Thoracic aorta (tissue), 2 donors: ENCODE measurements at regions not wholly inside any gene's neighbourhood (a gene's known extent, or its start where the extent isn't known, plus 50 kb on each side); places are given as distances from the start of the nearest gene placed in this dataset.

Experiments
- ATAC-seq: fragments of 150-250 bp; one replicate; pipeline ENCODE4 v1.8.0; 2017; ENCODE audit warnings: low read depth; ENCODE audit not compliant: insufficient number of reproducible peaks, low FRiP score
- DNase-seq: peaks from one replicate; pipeline ENCODE4 v3.0.0-alpha.2; 2020; ENCODE audit warnings: low spot score
- H3K27ac ChIP-seq, 2 donors: fragments of 200-600 bp; sonication (generic); 1 replicate in 1 of 2; 2 replicates in 1 of 2; pipeline ENCODE4 v1.5.1; 2016; ENCODE audit warnings: mild to moderate bottlenecking in 2 of 2, moderate library complexity in 2 of 2
- H3K27me3 ChIP-seq: fragments of 200-600 bp; sonication (generic); replicated peaks from 2 replicates; pipeline ENCODE4 v1.6.0; 2016; ENCODE audit warnings: mild to moderate bottlenecking; ENCODE audit not compliant: insufficient read depth
- H3K36me3 ChIP-seq: fragments of 200-600 bp; sonication (generic); one replicate; pipeline ENCODE4 v1.5.1; 2016
- H3K4me1 ChIP-seq, 2 donors: fragments of 200-600 bp; sonication (generic); 1 replicate in 1 of 2; 2 replicates in 1 of 2; pipeline versions ENCODE4 v1.5.1 to v1.6.0; 2016; ENCODE audit warnings: low read depth in 2 of 2, mild to moderate bottlenecking in 1 of 2; ENCODE audit not compliant: control insufficient read depth in 1 of 2
- H3K4me3 ChIP-seq: fragments of 200-600 bp; sonication (generic); 2 replicates; pipeline ENCODE4 v1.5.1; 2016; ENCODE audit warnings: mild to moderate bottlenecking
- H3K9me3 ChIP-seq: fragments of 200-600 bp; sonication (generic); 2 replicates; pipeline ENCODE4 v1.5.1; 2016
- CTCF ChIP-seq: fragments of 200-600 bp; sonication (generic); IDR thresholded peaks from one replicate; pipeline ENCODE4 v1.5.1; 2019; ENCODE audit warnings: antibody characterized with exemption

GRCh38 chr13:74647211-74647610, 513.0 kb upstream of the KLF12 start:
- DNase-seq, result no peak
- no peak for TF ChIP-seq CTCF
- no peaks in the 10 kb centered on the region for H3K9me3 ChIP-seq

GRCh38 chr13:74646091-74646490, 511.9 kb upstream of the KLF12 start:
- DNase-seq, result no peak
- no peaks in the 10 kb centered on the region for H3K4me1 ChIP-seq
- no peaks in the 10 kb centered on the region for H3K36me3 ChIP-seq
- no peak for TF ChIP-seq CTCF
- no peak overlapping the region for H3K27ac ChIP-seq
- no peaks in the 10 kb centered on the region for H3K9me3 ChIP-seq
- no peaks in the 10 kb centered on the region for H3K27me3 ChIP-seq
- no peak overlapping the region for H3K4me3 ChIP-seq
- no peak for ATAC-seq

More at GRCh38 chr13:74647211-74647610, 513.0 kb upstream of the KLF12 start:
- H3K4me3 ChIP-seq, result no peak overlapping the region
- no peaks in the 10 kb centered on the region for H3K27me3 ChIP-seq
- H3K36me3 ChIP-seq, result no peaks in the 10 kb centered on the region
- no peak overlapping the region for H3K27ac ChIP-seq
- H3K4me1 ChIP-seq, result no peaks in the 10 kb centered on the region
- no peak for ATAC-seq

GRCh38 chr13:74645586-74645985, 511.4 kb upstream of the KLF12 start:
- Histone ChIP-seq H3K36me3 (no peaks in the 10 kb centered on the region), H3K27me3 (no peaks in the 10 kb centered on the region), H3K27ac (no peak overlapping the region), H3K9me3 (no peaks in the 10 kb centered on the region), H3K4me3 (no peak overlapping the region), H3K4me1 (no peaks in the 10 kb centered on the region)
- DNase-seq (no peak), ATAC-seq (no peak)
- no peak for TF ChIP-seq CTCF

DNA sequence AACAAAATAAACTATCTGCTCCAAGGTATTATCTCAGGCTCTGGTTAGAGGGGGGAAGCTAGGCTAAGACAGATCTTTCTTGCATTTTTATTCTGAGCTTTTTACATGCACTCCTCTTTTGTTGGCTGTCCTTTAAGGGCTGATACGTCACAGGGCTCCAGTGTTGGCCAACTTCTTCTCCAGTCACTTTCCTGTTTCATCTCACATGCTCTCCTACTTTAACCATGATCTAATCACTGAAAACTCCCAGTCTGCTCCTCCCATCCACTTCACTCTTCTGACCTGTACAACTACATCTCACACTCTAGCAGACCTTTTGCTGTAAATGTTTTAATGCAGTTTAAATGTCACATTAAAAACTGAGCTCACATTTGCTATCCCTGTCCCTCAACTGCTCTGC, 510.0 kb upstream of the KLF12 start:
- H3K4me1 ChIP-seq, result no peaks in the 10 kb centered on the region
- H3K9me3 ChIP-seq, result no peaks in the 10 kb centered on the region
- H3K27me3 ChIP-seq, result no peaks in the 10 kb centered on the region
- TF ChIP-seq CTCF, result no peak
- DNase-seq (no peak), ATAC-seq (no peak)
- H3K27ac ChIP-seq, result no peak overlapping the region
- no peaks in the 10 kb centered on the region for H3K36me3 ChIP-seq
- H3K4me3 ChIP-seq, result no peak overlapping the region

DNA sequence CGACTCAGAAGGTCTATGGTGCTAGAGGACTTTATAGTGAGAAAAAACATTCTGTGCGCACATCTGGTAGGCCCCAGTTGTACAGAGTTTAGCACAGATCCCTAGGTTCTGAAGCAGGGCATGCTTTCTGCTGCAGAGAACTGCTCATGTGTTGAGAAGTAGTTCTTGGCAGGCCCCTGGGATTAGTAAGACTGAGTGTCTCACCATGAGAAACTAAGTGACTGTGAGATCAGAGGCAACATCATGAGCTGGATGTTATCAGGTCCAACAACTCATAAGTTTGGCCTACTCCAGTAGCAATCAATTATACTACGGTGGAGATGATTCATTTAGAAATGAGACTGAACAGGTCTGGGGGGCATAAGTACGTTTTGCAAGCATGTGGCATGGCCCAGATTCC, 507.4 kb upstream of the KLF12 start:
- no peaks in the 10 kb centered on the region for H3K9me3 ChIP-seq
- ATAC-seq (no peak), DNase-seq (no peak)
- H3K27ac ChIP-seq, result no peak overlapping the region
- H3K36me3 ChIP-seq, result no peaks in the 10 kb centered on the region
- H3K27me3 ChIP-seq, result no peaks in the 10 kb centered on the region
- no peaks in the 10 kb centered on the region for H3K4me1 ChIP-seq
- no peak for TF ChIP-seq CTCF
- no peak overlapping the region for H3K4me3 ChIP-seq
